ENCODE measurements at regions not wholly inside any gene's neighbourhood (a gene's known extent, or its start where the extent isn't known, plus 50 kb on each side); places are given as distances from the start of the nearest gene placed in this dataset.

GRCh38 chr15:66877477-66878271 lies 175.6 kb downstream of the SMAD6 start:
- Histone ChIP-seq H3K9ac (ENCODE audit: control insufficient read depth, extremely low read depth, insufficient read depth, low read length) (no peak overlapping the region), H3K27me3 (ENCODE audit: control insufficient read depth, extremely low read depth, insufficient read depth, low read length) (peaks cover 5% of the 10 kb centered on the region), H3K4me2 (ENCODE audit: control insufficient read depth, extremely low read depth, insufficient read depth, low read depth, low read length) (no peak overlapping the region), H3K9me1 (ENCODE audit: control insufficient read depth, extremely low read depth, insufficient read depth, low read length) (no peaks in the 10 kb centered on the region), H3K36me3 (ENCODE audit: control insufficient read depth in 2 of 2, extremely low read depth in 1 of 2, insufficient read depth in 2 of 2, low read length in 2 of 2) (no peaks in the 10 kb centered on the region), H3K4me3 (ENCODE audit: control insufficient read depth in 2 of 3, extremely low read depth in 1 of 3, insufficient read depth in 2 of 3, low read depth in 1 of 3, low read length in 3 of 3) (no peak overlapping the region), H3K4me1 (ENCODE audit: control insufficient read depth, extremely low read depth, insufficient read depth, low read length) (peaks cover 6% of the 10 kb centered on the region), H3K9me3 (ENCODE audit: control insufficient read depth, low read depth, low read length) (no peaks in the 10 kb centered on the region), H4K20me1 (ENCODE audit: control insufficient read depth, extremely low read depth, insufficient read depth, low read length) (no peaks in the 10 kb centered on the region), H3K79me2 (ENCODE audit: control insufficient read depth, insufficient read depth, low read length) (no peaks in the 10 kb centered on the region), H3K27ac (ENCODE audit: control insufficient read depth, insufficient read depth, low read length) (no peak overlapping the region), H2AFZ (ENCODE audit: control insufficient read depth, low read length) (no peak overlapping the region)
- TF ChIP-seq EZH2 (IDR thresholded peaks at IDR 0.05; ENCODE audit: low read length) (no peak), CTCF (optimal IDR thresholded peaks at IDR 0.05 in 1 of 3, IDR thresholded peaks at IDR 0.05 in 1 of 3, conservative IDR thresholded peaks at IDR 0.05 in 1 of 3; ENCODE audit: extremely low read depth in 1 of 3, insufficient read depth in 2 of 3, low read length in 3 of 3) (no peak)
- dilution Hi-C loops (cut with MboI; ENCODE audit: extremely low pct_ligation_motif_present, low sequenced_read_pairs): no loop called here
- FAIRE-seq: no peak
- no peak for DNase-seq (ENCODE audit: low read depth, low spot score)

- H4K20me1 ChIP-seq (ENCODE audit: control insufficient read depth, extremely low read depth, insufficient read depth, low read length): no peaks in the 10 kb centered on the region
- DNase-seq (ENCODE audit: low read depth, low spot score) (no peak), FAIRE-seq (no peak)
- no peak overlapping the region for H3K27ac ChIP-seq (ENCODE audit: control insufficient read depth, insufficient read depth, low read length)
- peaks cover 15% of the 10 kb centered on the region for H3K4me1 ChIP-seq (ENCODE audit: control insufficient read depth, extremely low read depth, insufficient read depth, low read length)
- H2AFZ ChIP-seq (ENCODE audit: control insufficient read depth, low read length): no peak overlapping the region
- dilution Hi-C loops (cut with MboI; ENCODE audit: extremely low pct_ligation_motif_present, low sequenced_read_pairs): no loop called here
- peaks cover 5% of the 10 kb centered on the region for H3K27me3 ChIP-seq (ENCODE audit: control insufficient read depth, extremely low read depth, insufficient read depth, low read length)
- no peak overlapping the region for H3K9ac ChIP-seq (ENCODE audit: control insufficient read depth, extremely low read depth, insufficient read depth, low read length)
- H3K4me3 ChIP-seq (ENCODE audit: control insufficient read depth in 2 of 3, extremely low read depth in 1 of 3, insufficient read depth in 2 of 3, low read depth in 1 of 3, low read length in 3 of 3): no peak overlapping the region
- no peaks in the 10 kb centered on the region for H3K9me3 ChIP-seq (ENCODE audit: control insufficient read depth, low read depth, low read length)
- no peak for TF ChIP-seq EZH2 (IDR thresholded peaks at IDR 0.05; ENCODE audit: low read length)
- no peak for TF ChIP-seq CTCF (optimal IDR thresholded peaks at IDR 0.05 in 1 of 3, IDR thresholded peaks at IDR 0.05 in 1 of 3, conservative IDR thresholded peaks at IDR 0.05 in 1 of 3; ENCODE audit: extremely low read depth in 1 of 3, insufficient read depth in 2 of 3, low read length in 3 of 3)
- no peaks in the 10 kb centered on the region for H3K79me2 ChIP-seq (ENCODE audit: control insufficient read depth, insufficient read depth, low read length)
- no peak overlapping the region for H3K4me2 ChIP-seq (ENCODE audit: control insufficient read depth, extremely low read depth, insufficient read depth, low read depth, low read length)
- no peaks in the 10 kb centered on the region for H3K36me3 ChIP-seq (ENCODE audit: control insufficient read depth in 2 of 2, extremely low read depth in 1 of 2, insufficient read depth in 2 of 2, low read length in 2 of 2)
- H3K9me1 ChIP-seq (ENCODE audit: control insufficient read depth, extremely low read depth, insufficient read depth, low read length): no peaks in the 10 kb centered on the region
Observed at GRCh38 chr15:66878761-66879160, 176.7 kb downstream of the SMAD6 start.
